ENCODE measurements at regions not wholly inside any gene's neighbourhood (a gene's known extent, or its start where the extent isn't known, plus 50 kb on each side); places are given as distances from the start of the nearest gene placed in this dataset.

GRCh38 chr17:71585540-71585939, 535.3 kb upstream of the SOX9 start:
- TF ChIP-seq POLR2AphosphoS5 (IDR thresholded peaks at IDR 0.05; ENCODE audit: low read depth, low read length) (no peak), POLR2A (IDR thresholded peaks at IDR 0.05; ENCODE audit: low read depth, low read length) (no peak)
